Neural cell (in vitro differentiated cells): ENCODE measurements at regions not wholly inside any gene's neighbourhood (a gene's known extent, or its start where the extent isn't known, plus 50 kb on each side); places are given as distances from the start of the nearest gene placed in this dataset.

Source experiments
- CTCF ChIP-seq: fragments of 450-650 bp; IDR thresholded peaks from 2 replicates; pipeline ENCODE4 v1.5.1; 2014; ENCODE audit warnings: antibody characterized with exemption, mild to moderate bottlenecking, moderate library complexity; ENCODE audit not compliant: poor library complexity, severe bottlenecking
- EP300 ChIP-seq: fragments of 450-650 bp; conservative IDR thresholded peaks from 2 replicates; pipeline ENCODE4 v1.6.1; 2014; ENCODE audit warnings: antibody characterized with exemption, mild to moderate bottlenecking, moderate library complexity; ENCODE audit not compliant: poor library complexity, severe bottlenecking
- EZH2 ChIP-seq: fragments of 200-600, 300-800 bp; shearing (Covaris generic), sonication (generic); IDR thresholded peaks from 2 replicates; pipeline ENCODE4 v1.6.1; 2014; ENCODE audit warnings: antibody characterized with exemption, low read length, borderline replicate concordance, mild to moderate bottlenecking; ENCODE audit not compliant: insufficient read depth, poor library complexity, severe bottlenecking
- MXI1 ChIP-seq: fragments of 450-650 bp; conservative IDR thresholded peaks from 2 replicates; pipeline ENCODE4 v1.6.1; 2014; ENCODE audit warnings: antibody characterized with exemption, mild to moderate bottlenecking; ENCODE audit not compliant: poor library complexity, severe bottlenecking
- POLR2AphosphoS5 ChIP-seq: IDR thresholded peaks from 2 replicates; pipeline ENCODE4 v1.6.1; 2012
- RAD21 ChIP-seq: fragments of 450-650 bp; conservative IDR thresholded peaks from 2 replicates; pipeline ENCODE4 v1.6.1; 2014; ENCODE audit warnings: antibody characterized with exemption, mild to moderate bottlenecking, moderate library complexity
- REST ChIP-seq: IDR thresholded peaks from 2 replicates; pipeline ENCODE4 v1.6.1; 2012; ENCODE audit warnings: borderline replicate concordance
- SMC3 ChIP-seq: fragments of 450-650 bp; conservative IDR thresholded peaks from 2 replicates; pipeline ENCODE4 v1.6.1; 2014; ENCODE audit warnings: antibody characterized with exemption, mild to moderate bottlenecking, moderate library complexity; ENCODE audit not compliant: poor library complexity
- TAF1 ChIP-seq: IDR thresholded peaks from 2 replicates; pipeline ENCODE4 v1.6.1; 2012; ENCODE audit warnings: low read depth

- TF ChIP-seq CTCF (no peak), TAF1 (no peak), EZH2 (no peak), SMC3 (no peak), REST (no peak), POLR2AphosphoS5 (no peak), RAD21 (no peak), MXI1 (no peak), EP300 (no peak)
Measured at GRCh38 chr9:13942695-13943094, 371.2 kb downstream of the NFIB start.
